ENCODE measurements at regions not wholly inside any gene's neighbourhood (a gene's known extent, or its start where the extent isn't known, plus 50 kb on each side); places are given as distances from the start of the nearest gene placed in this dataset.

DNA sequence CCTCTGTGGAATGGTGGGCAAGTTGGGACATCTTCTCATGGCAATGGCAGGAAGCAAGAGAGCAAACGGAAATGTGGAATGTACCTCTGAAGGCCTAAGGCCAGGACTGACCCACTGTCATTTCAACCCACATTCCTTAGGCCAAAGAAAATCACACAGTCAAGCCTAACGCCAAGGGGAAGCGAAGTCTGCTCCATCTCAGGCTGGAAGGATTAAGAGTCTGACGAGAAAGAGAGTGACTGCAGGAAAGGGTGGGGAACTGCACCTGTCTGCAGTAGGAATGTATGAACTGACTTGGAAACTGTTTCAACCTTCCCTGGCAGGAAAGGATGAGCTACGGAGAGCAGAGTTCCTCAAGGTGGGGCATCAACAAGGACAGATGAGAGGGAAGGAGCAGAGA, 90.2 kb upstream of the TAS2R1 start:
- no peak for ATAC-seq
- BruUV-seq (replicated peaks): no TSS peak
- no peaks in the 10 kb centered on the region for H4K20me1 ChIP-seq (ENCODE audit: insufficient read depth)
- H3K27me3 ChIP-seq (ENCODE audit: insufficient read depth, low read length): no peaks in the 10 kb centered on the region
- no peaks in the 10 kb centered on the region for H3K9me2 ChIP-seq (ENCODE audit: insufficient read depth)
- no peaks in the 10 kb centered on the region for H3K79me2 ChIP-seq (ENCODE audit: insufficient read depth, low read length)
- H2AFZ ChIP-seq (ENCODE audit: low read depth, low read length, poor library complexity, severe bottlenecking): no peak overlapping the region
- H3K9me3 ChIP-seq (ENCODE audit: control insufficient read depth in 1 of 2, insufficient read depth in 1 of 2, low read depth in 1 of 2, low read length in 2 of 2): peaks cover 0 to 4% of the 10 kb centered on the region in 2 experiments; a peak in 1 of 4 replicates
- TF ChIP-seq CEBPB (IDR thresholded peaks at IDR 0.05; ENCODE audit: low read depth) (no peak), POLR2AphosphoS5 (IDR thresholded peaks at IDR 0.05; ENCODE audit: low read depth, low read length) (no peak), EGR1 (IDR thresholded peaks at IDR 0.05; ENCODE audit: low read depth) (no peak), SIN3A (IDR thresholded peaks at IDR 0.05; ENCODE audit: low read depth) (no peak), TCF7L2 (IDR thresholded peaks at IDR 0.05; ENCODE audit: borderline replicate concordance, extremely low read depth, insufficient read depth, insufficient read length) (no peak), FOSL1 (IDR thresholded peaks at IDR 0.05; ENCODE audit: low read depth) (no peak)
- TF ChIP-seq, protein P1, sequence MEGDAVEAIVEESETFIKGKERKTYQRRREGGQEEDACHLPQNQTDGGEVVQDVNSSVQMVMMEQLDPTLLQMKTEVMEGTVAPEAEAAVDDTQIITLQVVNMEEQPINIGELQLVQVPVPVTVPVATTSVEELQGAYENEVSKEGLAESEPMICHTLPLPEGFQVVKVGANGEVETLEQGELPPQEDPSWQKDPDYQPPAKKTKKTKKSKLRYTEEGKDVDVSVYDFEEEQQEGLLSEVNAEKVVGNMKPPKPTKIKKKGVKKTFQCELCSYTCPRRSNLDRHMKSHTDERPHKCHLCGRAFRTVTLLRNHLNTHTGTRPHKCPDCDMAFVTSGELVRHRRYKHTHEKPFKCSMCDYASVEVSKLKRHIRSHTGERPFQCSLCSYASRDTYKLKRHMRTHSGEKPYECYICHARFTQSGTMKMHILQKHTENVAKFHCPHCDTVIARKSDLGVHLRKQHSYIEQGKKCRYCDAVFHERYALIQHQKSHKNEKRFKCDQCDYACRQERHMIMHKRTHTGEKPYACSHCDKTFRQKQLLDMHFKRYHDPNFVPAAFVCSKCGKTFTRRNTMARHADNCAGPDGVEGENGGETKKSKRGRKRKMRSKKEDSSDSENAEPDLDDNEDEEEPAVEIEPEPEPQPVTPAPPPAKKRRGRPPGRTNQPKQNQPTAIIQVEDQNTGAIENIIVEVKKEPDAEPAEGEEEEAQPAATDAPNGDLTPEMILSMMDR (IDR thresholded peaks at IDR 0.05 in 2 of 3, conservative IDR thresholded peaks at IDR 0.05 in 1 of 3; ENCODE audit: borderline replicate concordance in 1 of 3, insufficient read depth in 1 of 3, low read depth in 2 of 3, low read length in 2 of 3): no peak
- TF ChIP-seq, protein P2, sequence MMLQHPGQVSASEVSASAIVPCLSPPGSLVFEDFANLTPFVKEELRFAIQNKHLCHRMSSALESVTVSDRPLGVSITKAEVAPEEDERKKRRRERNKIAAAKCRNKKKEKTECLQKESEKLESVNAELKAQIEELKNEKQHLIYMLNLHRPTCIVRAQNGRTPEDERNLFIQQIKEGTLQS (IDR thresholded peaks at IDR 0.05): no peak
- TF ChIP-seq, protein P3, sequence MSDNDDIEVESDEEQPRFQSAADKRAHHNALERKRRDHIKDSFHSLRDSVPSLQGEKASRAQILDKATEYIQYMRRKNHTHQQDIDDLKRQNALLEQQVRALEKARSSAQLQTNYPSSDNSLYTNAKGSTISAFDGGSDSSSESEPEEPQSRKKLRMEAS (IDR thresholded peaks at IDR 0.05): no peak
- TF ChIP-seq, protein P4, sequence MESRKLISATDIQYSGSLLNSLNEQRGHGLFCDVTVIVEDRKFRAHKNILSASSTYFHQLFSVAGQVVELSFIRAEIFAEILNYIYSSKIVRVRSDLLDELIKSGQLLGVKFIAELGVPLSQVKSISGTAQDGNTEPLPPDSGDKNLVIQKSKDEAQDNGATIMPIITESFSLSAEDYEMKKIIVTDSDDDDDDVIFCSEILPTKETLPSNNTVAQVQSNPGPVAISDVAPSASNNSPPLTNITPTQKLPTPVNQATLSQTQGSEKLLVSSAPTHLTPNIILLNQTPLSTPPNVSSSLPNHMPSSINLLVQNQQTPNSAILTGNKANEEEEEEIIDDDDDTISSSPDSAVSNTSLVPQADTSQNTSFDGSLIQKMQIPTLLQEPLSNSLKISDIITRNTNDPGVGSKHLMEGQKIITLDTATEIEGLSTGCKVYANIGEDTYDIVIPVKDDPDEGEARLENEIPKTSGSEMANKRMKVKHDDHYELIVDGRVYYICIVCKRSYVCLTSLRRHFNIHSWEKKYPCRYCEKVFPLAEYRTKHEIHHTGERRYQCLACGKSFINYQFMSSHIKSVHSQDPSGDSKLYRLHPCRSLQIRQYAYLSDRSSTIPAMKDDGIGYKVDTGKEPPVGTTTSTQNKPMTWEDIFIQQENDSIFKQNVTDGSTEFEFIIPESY (IDR thresholded peaks at IDR 0.05; ENCODE audit: extremely low read depth, insufficient replicate concordance, low read length): no peak
- TF ChIP-seq, protein P5, sequence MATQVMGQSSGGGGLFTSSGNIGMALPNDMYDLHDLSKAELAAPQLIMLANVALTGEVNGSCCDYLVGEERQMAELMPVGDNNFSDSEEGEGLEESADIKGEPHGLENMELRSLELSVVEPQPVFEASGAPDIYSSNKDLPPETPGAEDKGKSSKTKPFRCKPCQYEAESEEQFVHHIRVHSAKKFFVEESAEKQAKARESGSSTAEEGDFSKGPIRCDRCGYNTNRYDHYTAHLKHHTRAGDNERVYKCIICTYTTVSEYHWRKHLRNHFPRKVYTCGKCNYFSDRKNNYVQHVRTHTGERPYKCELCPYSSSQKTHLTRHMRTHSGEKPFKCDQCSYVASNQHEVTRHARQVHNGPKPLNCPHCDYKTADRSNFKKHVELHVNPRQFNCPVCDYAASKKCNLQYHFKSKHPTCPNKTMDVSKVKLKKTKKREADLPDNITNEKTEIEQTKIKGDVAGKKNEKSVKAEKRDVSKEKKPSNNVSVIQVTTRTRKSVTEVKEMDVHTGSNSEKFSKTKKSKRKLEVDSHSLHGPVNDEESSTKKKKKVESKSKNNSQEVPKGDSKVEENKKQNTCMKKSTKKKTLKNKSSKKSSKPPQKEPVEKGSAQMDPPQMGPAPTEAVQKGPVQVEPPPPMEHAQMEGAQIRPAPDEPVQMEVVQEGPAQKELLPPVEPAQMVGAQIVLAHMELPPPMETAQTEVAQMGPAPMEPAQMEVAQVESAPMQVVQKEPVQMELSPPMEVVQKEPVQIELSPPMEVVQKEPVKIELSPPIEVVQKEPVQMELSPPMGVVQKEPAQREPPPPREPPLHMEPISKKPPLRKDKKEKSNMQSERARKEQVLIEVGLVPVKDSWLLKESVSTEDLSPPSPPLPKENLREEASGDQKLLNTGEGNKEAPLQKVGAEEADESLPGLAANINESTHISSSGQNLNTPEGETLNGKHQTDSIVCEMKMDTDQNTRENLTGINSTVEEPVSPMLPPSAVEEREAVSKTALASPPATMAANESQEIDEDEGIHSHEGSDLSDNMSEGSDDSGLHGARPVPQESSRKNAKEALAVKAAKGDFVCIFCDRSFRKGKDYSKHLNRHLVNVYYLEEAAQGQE (IDR thresholded peaks at IDR 0.05; ENCODE audit: low read depth): no peak
- intact Hi-C loops (cut with micrococcal nuclease): no loop called here
- no peaks in the 10 kb centered on the region for H3K36me3 ChIP-seq (ENCODE audit: control insufficient read depth in 1 of 2, insufficient read depth in 2 of 2, low read length in 2 of 2)
- no peak overlapping the region for H3K9ac ChIP-seq (ENCODE audit: low read length)
- CTCF ChIA-PET: no interaction called here
- no peak for DNase-seq (ENCODE audit: low read depth, low spot score)
- H3K4me3 ChIP-seq (replicated peaks in 1 of 2; ENCODE audit: low read depth in 1 of 2, low read length in 2 of 2): no peak overlapping the region
- RAD21 ChIA-PET (ENCODE audit: low non-redundant PET in 1 of 2, low total read pairs in 2 of 2, uncharacterized antibody in 2 of 2, unreplicated experiment in 2 of 2): no interaction called here
- no peak overlapping the region for H3K27ac ChIP-seq (ENCODE audit: low read depth, low read length)
- H3K4me1 ChIP-seq (ENCODE audit: control insufficient read depth in 1 of 2, insufficient read depth in 2 of 2, low read length in 2 of 2): no peaks in the 10 kb centered on the region
- POLR2A ChIA-PET: no interaction called here
- H3K4me2 ChIP-seq (ENCODE audit: low read length): no peak overlapping the region
